Hypothalamus (tissue), 51 donors: ENCODE measurements at regions not wholly inside any gene's neighbourhood (a gene's known extent, or its start where the extent isn't known, plus 50 kb on each side); places are given as distances from the start of the nearest gene placed in this dataset.

Experiments
- DNase-seq, 51 donors: peaks; one replicate each; lab custom pipeline; 2025; lab: John Stamatoyannopoulos, UW

DNA sequence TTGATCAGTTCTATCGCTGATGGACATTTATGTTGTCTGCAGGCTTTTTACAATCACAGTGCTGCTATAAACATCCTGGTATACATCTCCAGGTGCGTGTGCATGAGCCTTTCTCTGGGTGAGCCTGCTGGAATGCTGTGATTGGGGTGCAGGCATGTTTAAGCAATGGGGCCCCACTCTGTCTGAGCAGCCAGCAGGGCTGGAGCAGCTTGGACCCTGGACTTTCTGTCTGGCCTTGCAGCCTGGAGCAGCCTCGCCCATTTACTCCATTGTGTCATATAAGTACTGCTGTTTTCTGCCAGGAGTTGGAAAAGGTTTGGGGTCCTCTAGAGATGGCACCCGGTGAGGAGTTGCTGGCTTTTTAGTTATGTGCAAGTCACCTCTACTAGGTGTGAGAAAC lies 199.0 kb downstream of the KIF26A start:
- no peak for DNase-seq

DNA sequence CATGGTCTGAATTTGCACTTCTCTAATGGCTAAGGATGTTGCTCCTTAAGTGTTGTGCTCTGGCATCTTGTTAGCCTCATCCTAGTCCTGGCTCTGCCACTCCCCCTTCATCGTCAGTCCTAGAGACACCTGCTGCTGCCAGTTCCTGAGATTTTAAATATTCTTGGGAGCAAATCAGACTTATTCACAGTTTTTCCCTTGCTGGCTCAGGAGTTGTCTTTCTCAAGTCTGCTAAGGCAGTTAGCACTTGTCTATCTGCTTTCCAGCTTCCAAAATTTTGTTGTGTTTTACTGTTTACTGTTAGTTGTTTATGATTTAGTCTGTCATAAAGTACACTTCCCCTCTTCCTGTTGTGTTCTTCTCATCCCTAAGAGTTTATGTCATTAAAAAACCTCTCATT lies 201.0 kb downstream of the KIF26A start:
- DNase-seq: no peak

DNA sequence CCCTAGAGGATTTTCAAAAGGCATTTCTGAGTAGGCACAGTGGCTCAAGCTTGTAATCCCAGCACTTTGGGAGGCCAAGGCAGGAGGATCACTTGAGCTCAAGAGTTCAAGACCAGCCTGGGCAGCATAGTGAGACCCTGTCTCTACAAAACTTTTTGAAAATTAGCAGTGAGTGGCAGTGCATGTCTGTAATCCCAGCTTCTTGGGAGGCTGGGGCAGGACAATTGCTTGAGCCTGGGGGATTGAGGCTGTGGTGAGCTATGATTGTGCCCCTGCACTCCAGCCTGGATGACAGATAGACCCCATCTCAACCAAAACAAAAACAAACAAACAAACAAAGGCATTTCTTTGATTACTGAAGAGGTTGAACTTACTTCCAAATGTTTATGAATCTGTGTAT lies 201.4 kb downstream of the KIF26A start:
- no peak for DNase-seq

DNA sequence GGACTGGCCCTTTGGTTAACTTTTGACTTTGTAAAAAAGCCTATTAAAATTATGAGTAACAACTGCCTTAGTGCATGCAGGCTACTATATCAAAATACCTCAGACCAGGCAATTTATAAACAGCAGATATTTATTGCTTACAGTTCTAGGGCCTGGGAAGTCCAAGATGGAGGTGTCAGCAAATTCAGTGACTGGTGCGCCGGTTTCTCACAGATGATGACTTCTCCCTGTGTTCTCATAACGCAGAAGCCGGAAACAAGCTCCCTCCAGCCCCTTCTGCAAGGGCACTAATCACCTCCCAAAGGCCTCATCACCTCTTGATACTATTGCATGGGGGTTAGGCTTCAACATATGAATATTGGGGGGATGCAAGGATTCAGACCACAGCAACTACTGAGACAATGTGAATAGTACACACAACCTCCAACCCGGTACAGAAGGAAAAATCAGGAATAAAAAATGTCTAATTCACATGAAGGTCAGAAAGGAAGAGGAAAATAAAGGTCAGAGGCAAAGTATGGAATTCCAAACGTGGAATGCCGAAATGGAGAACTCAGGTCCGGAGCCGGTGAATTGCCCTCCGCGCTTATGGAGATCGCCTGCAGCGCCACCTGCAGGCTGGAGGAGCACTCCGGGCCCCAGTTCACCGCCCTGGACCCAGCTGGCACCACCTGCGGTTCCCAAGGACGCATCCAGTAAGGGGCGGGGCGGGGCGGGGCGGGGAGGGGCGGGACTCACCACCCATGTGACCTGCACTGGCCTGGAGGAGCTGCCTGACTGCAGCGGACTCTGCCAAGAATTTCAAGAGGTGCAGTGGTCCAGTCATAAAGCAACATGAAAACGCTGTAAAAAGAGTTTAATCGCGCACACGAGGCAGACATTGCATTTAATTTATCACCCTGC lies 203.4 kb downstream of the KIF26A start:
- DNase-seq: peak in 5 of 51 donors; percentile 14 to 31 (median 21)

DNA sequence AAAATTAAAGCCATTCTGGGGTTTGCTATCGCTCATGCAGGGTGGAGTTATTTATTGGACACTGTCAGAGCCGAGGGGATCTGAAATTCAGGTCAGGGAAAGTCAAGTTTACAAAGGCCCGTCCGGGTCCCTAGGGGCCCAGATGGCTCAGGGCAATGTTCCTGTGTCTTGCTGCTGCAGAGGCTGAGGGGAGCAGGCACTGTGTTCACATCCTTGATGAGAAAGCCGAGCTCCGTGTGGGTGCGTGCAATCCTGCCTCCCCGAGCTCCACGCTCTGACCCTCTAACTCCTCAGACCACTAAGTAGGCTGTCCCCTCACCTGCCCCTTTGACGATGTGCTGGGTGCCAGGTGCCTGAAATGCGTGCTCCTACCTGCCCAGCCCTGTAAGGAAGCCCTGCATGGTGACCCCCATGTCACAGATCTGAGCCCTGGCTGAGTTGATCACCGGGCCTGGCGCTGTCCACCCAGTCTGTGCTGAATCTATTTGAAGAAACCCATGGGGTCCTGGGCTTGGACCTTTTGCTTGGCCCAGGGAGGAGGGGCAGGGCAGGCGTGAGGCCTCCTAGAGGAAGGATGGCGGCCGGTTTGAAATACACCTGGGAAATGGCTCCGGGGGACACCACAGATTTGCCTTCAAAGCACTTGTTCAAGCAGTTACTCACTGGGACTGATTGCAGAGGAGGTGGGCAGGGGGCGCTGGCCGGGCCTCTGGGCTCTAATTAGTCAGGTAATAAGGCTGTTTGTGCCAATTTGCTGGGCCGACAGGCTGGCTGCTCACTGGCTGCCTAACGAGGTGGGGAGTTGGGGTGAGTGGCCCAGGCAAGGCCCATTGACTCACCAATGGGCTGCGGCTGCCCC lies 204.3 kb downstream of the KIF26A start:
- DNase-seq: no peak

DNA sequence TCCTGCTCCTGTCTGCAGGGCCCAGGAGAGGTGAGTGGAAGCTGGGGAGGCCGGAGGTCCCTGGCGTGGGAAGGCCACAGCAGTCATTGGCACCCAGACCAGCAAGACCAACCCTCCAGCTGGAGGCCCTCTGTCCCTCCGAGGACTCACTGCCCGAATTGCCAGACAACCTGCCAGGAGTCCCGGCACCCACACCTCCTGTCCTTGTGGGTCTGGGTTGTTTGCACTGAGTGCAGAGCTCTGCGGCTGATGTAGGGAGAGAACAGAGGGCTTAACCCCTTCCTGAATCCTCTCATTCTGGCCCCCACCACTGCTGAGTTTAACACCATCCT lies 204.9 kb downstream of the KIF26A start:
- DNase-seq: no peak

GRCh38 chr14:104343690-104344640 lies 205.6 kb downstream of the KIF26A start:
- no peak for DNase-seq

- no peak for DNase-seq
Measured at GRCh38 chr14:104344818-104345620, 206.6 kb downstream of the KIF26A start.

- DNase-seq: no peak
Measured at GRCh38 chr14:104345621-104346462, 207.5 kb downstream of the KIF26A start.

GRCh38 chr14:104346608-104347007 lies 208.2 kb downstream of the KIF26A start:
- DNase-seq: no peak

DNA sequence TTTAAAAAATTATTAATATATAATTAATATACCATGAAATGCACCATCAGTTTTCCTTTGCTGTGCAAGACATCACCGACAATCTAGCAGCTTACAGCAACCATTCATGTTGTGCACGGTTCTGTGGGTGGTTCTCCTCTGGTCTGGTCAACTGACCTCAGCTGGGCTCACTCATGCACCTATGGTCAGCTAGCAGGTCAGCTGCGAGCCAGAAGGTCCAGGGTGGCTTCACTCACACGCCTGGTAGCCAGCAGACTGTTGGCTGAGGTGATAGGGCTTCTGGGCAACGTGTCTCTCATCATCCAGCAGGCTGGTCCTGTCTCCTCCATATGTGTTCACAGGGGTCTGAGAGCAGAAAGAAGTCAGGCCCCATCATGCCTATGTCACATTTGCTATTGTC lies 210.4 kb downstream of the KIF26A start:
- no peak for DNase-seq

DNA sequence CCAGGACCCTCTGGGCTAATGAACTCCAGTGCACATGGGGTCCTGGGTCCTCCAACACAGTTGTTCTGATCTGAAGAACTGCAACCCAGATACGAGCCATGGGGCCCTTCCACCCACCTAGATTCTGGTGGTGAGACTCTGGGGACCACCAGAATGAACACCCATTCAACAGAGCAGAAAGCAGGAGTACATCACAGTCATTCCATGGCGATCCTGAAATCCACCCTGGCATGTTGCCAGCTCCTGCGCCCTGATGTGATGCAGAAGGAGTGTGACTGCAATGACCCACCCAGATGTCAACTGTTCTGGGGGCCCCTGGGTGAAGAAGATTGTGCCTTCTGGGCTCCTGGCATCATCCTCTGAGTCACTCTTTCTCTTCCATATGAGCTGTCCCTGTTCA lies 211.6 kb downstream of the KIF26A start:
- DNase-seq: peak in 2 of 51 donors; percentile 13 to 23

DNA sequence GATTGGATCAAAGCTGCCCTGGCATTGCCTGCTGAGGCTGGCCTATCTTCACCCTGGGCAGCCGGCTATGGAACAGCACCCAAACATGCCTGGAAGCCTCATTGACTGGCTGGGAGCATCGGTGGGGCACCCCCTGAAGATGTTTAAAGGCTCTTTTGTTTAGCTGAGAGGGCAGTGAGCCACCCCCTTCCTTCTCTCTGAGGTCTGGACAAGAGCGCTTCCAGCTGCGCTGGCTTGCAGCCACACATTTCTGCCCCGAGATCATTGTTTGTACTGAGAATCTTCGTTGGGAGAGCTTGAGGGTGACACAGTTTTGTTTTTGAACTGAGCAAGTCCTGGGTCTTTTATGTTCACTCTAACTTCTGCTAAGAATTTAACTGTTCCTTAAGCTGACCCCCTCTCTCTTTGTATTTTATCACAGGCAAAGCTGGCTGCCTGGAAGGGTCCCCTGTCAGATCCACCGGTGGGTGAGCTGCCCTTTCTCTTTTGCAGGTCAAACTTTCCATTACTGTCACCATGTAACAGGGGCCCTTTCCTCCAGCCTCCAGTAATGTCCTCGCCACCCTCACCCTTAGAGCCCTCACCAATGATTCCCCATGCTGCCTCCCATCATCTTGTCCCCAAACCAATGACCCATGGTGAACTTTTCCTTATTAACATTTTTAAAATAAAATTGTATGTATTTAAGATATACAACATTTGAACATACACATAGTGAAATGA lies 212.2 kb downstream of the KIF26A start:
- peak in 42 of 51 donors; percentile 9 to 89 (median 70) for DNase-seq

GRCh38 chr14:104351849-104352492 lies 213.6 kb downstream of the KIF26A start:
- DNase-seq: no peak

- DNase-seq: no peak
Measured at GRCh38 chr14:104352493-104353220, 214.3 kb downstream of the KIF26A start.

- DNase-seq: no peak
Measured at GRCh38 chr14:104353221-104353920, 215.0 kb downstream of the KIF26A start.
